OCI-LY1 (cell line): ENCODE measurements at regions not wholly inside any gene's neighbourhood (a gene's known extent, or its start where the extent isn't known, plus 50 kb on each side); places are given as distances from the start of the nearest gene placed in this dataset.
A peak's percentile ranks its signal among the peaks of the same experiment; 100 is the strongest.

ENCODE experiments used
- EZH2 ChIP-seq: fragments of 200-600 bp; sonication (generic), shearing (Covaris generic); IDR thresholded peaks from 2 replicates; pipeline ENCODE4 v1.8.0; 2017; ENCODE audit warnings: borderline replicate concordance, mixed run types, mild to moderate bottlenecking, antibody characterized with exemption, low read length, moderate library complexity, mixed read lengths
- TF ChIP-seq, protein P1 (sequence below): fragments of 200-600 bp; sonication (generic), shearing (Covaris generic); IDR thresholded peaks from 2 replicates; pipeline ENCODE4 v1.5.1; 2017; ENCODE audit warnings: mild to moderate bottlenecking, antibody characterized with exemption, low read length, moderate library complexity, mixed read lengths

- TF ChIP-seq, protein P1, sequence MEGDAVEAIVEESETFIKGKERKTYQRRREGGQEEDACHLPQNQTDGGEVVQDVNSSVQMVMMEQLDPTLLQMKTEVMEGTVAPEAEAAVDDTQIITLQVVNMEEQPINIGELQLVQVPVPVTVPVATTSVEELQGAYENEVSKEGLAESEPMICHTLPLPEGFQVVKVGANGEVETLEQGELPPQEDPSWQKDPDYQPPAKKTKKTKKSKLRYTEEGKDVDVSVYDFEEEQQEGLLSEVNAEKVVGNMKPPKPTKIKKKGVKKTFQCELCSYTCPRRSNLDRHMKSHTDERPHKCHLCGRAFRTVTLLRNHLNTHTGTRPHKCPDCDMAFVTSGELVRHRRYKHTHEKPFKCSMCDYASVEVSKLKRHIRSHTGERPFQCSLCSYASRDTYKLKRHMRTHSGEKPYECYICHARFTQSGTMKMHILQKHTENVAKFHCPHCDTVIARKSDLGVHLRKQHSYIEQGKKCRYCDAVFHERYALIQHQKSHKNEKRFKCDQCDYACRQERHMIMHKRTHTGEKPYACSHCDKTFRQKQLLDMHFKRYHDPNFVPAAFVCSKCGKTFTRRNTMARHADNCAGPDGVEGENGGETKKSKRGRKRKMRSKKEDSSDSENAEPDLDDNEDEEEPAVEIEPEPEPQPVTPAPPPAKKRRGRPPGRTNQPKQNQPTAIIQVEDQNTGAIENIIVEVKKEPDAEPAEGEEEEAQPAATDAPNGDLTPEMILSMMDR: peak; percentile 82
- TF ChIP-seq EZH2: no peak
These were observed 394.5 kb upstream of the ATP2B1 start for GRCh38 chr12:90102957-90103652.
